Body of pancreas (tissue), 4 donors: ENCODE measurements at regions not wholly inside any gene's neighbourhood (a gene's known extent, or its start where the extent isn't known, plus 50 kb on each side); places are given as distances from the start of the nearest gene placed in this dataset.

Experiments
- POLR2A ChIP-seq, 3 donors: fragments of 450-650 bp; IDR thresholded peaks; one replicate each; pipeline ENCODE4 v1.6.1; 2016; ENCODE audit warnings: antibody characterized with exemption in 3 of 3, mild to moderate bottlenecking in 2 of 3
- TF ChIP-seq, protein P1 (sequence below), 7 experiments: fragments of 450-650 bp in 4 of 7; fragments of 200-600 bp in 3 of 7; sonication (generic) in 3 of 7; IDR thresholded peaks; one replicate each; pipeline ENCODE4 v1.5.1; 2016 to 2019; ENCODE audit warnings: antibody characterized with exemption in 7 of 7

GRCh38 chr7:33753881-33754525, 151.3 kb upstream of the BMPER start:
- TF ChIP-seq, protein P1, sequence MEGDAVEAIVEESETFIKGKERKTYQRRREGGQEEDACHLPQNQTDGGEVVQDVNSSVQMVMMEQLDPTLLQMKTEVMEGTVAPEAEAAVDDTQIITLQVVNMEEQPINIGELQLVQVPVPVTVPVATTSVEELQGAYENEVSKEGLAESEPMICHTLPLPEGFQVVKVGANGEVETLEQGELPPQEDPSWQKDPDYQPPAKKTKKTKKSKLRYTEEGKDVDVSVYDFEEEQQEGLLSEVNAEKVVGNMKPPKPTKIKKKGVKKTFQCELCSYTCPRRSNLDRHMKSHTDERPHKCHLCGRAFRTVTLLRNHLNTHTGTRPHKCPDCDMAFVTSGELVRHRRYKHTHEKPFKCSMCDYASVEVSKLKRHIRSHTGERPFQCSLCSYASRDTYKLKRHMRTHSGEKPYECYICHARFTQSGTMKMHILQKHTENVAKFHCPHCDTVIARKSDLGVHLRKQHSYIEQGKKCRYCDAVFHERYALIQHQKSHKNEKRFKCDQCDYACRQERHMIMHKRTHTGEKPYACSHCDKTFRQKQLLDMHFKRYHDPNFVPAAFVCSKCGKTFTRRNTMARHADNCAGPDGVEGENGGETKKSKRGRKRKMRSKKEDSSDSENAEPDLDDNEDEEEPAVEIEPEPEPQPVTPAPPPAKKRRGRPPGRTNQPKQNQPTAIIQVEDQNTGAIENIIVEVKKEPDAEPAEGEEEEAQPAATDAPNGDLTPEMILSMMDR (IDR thresholded peaks at IDR 0.05), result no peak
- no peak for TF ChIP-seq POLR2A (IDR thresholded peaks at IDR 0.05)
